Right ventricle myocardium superior (tissue), 1 donor: ENCODE measurements at regions not wholly inside any gene's neighbourhood (a gene's known extent, or its start where the extent isn't known, plus 50 kb on each side); places are given as distances from the start of the nearest gene placed in this dataset.

Experiments
- ATAC-seq: fragments of 200-7000 bp; cut with Tn5 transposase; one replicate; pipeline ENCODE4 v1.9.1; 2020; ENCODE audit warnings: mild to moderate bottlenecking; ENCODE audit not compliant: poor library complexity
- DNase-seq: peaks from one replicate; pipeline ENCODE4 v3.0.0-alpha.2; 2020
- intact Hi-C: fragments of 100-400 bp; cut with DNase I; formaldehyde crosslinking; loops from one replicate; pipeline ENCODE4 v1.11.2; 2022
- donor health status: DM: no; HTN: yes; CAD: no; lungs with severe emphysema.

DNA sequence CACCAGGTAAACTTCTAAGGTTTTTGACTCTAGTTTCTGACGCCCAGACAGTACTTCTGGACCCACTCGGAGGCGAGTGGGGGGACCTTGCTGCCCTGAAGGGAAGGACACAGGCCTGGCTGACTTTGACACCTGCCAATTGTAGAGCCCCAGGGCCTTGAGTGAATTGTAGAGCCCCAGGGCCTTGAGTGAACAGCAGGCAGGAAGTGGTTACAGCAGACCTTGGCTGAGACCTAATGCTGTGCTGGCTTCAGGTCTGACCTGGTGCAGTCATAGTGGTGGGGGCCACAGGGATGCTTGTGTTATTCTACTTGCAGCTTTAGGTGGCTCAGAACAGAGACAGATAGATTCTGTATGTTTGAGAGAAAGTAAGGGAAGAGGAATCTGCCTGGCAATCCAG is 344.3 kb downstream of the DUSP10 start:
- ATAC-seq (no peak), DNase-seq (no peak)
- intact Hi-C loops: no loop called here

DNA sequence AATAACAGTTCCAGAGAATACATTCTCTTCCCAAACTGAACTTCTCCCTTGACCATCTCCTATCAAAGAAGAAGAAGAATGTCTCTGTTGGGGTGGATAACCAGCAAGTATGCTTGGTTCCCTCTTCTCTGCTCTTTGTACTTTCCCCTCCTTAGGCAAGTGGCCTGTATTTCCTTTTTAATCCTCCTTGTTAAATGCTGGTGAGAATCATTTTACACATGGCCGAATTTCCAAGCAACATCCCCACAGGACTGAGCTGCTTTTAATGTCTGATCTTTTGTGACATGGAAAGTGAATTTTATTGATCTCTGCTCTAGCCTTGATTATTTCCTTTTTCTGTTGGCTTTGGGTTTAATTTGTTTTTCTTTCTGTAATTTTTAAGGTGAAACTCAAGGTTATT is 336.7 kb downstream of the DUSP10 start:
- intact Hi-C loops: no loop called here
- no peak for DNase-seq
- ATAC-seq: no peak

DNA sequence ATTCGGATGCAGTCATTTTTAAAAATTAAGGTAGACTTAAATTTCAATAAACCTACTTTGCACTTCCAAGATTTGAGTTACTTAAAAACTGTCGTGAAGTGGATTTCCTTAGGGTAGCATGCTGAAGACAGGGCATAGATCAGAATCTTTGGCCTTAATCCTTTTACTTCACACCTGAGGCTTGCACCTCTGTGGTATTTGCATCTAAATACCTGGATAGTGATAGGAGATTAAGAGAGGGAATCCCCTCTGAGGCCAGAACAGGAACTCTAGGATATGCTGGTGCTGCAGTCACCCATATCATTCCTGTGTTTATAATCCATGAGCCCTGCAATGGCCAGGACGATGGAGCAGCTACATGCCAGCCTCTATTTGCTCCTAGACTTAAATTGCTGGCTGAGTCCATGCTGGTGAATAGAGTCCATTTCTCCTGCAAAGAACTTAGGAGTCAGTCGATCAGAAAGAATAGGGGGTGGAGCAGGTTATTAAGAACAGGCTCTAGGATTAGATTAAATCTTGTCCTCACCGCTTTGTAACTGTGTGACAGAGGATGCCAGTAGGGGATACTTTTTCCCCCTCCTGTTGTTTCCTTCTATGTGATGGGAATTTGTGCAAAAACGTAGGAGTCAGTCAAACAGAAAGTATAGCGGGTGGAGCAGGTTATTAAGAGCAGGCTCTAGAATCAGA is 333.6 kb downstream of the DUSP10 start:
- no peak for ATAC-seq
- intact Hi-C loops: no loop called here

DNA sequence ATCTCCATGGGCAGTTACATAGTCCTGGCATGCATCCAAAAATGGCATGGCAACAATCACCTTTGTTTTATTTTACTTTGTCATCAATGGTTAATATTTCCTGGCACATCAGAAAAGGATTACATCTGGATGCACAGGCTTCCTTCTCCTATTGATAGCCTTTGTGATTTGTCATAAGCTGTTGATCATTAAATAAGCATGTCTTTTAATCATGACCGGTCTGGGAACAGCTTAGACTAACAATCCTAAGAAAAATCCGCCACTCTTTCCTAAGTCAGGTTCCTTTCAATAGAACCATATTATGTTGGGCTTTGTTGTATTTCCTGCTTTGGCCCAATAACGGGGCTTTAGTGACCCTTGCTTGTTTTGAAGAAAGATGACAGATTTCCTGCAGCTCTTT is 330.6 kb downstream of the DUSP10 start:
- no peak for DNase-seq
- ATAC-seq: no peak
- intact Hi-C loops: no loop called here

More for the DNA sequence above, 333.6 kb downstream of the DUSP10 start:
- no peak for DNase-seq

DNA sequence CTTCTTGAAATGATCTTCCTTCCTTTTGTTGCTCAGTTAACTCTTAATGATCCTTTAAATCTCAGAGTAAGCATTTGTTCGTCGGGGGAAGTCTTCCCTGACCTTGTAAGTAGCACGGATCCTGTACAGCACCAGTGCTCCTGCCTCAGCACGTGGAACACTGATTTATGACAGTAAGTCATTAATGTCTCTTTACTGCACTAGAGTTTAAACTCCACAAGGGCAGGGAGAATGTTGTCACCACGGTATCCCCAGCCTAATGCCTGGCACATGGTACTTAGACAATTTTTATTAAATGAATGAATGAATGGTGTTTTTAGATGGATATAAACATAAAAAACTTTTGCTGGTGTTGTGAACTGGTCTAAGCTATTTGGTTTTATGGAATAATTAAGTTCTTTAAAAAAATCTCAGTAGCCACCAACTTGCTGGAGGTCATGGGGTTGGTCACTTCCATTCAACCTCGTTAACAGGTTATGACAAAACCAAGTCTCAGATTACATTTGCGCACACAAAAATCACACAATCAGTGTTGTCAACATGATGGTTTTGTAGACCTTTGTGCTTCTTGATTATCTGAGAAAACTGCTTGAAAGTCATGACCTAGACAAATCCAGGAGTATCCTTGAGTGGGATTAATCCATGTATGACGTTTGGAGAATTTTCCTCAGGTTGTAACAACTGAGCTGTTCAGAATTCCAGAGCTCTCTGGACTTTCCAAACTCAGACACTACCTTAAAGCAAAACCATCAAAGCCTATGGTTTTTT is 326.9 kb downstream of the DUSP10 start:
- DNase-seq (no peak), ATAC-seq (no peak)
- intact Hi-C loops: no loop called here

DNA sequence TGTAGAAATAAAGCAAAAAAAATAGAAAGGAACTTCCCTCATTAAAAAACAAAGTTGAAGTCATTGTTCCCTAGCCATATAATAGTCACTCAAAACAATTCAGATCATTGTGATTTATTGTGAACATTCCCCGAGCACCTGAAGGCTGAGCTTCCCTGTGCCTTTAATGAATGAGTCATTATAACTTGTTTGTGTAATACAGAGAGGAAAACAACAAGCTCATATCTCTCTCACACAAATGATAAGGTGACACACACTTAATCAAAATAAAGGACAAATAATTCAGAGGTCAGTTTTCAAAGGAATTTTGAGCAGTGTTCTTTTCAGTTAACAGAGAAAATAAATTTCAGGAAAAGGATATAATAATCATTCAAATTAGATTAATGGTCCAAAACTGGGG is 326.2 kb downstream of the DUSP10 start:
- DNase-seq: no peak
- no peak for ATAC-seq

DNA sequence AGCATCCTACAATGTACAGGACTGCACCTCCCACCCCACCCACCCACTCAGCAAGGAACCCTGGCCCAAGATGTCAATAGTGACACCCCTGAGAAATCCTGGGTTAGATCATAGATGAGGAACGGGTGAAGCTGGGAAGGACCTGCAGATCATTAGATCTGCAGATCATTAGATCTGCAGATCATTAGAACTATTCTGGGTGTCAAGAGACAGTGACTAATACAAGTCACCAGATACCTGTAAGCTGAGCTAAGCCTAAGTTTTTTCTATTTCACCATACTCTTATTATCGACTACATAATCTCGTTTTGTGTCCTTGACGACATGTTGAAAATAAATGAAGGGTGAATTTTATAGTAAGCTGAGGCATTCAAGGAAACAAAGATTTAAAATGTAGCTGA is 325.7 kb downstream of the DUSP10 start:
- DNase-seq: no peak
- intact Hi-C loops: no loop called here

More for the DNA sequence above, 326.2 kb downstream of the DUSP10 start:
- intact Hi-C loops: no loop called here

DNA sequence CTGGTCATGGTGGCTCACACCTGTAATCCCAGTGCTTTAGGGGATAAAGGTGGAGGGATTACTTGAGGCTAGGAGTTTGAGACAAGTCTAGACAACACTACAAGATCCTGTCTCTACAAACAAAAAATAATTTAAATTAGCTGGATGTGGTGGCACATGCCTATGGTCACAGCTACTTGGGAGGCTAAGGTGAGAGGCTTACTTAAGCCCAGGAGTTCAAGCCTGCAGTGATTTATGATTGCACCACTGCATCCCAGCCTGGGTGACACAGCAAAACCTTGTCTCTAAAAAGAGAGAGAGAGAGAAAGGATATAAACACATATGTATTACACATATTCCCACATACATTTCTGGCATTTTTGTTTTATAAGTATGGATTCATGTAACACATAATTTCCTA is 325.2 kb downstream of the DUSP10 start:
- no peak for DNase-seq
- intact Hi-C loops: no loop called here
- no peak for ATAC-seq

More for the DNA sequence above, 325.7 kb downstream of the DUSP10 start:
- ATAC-seq: no peak

DNA sequence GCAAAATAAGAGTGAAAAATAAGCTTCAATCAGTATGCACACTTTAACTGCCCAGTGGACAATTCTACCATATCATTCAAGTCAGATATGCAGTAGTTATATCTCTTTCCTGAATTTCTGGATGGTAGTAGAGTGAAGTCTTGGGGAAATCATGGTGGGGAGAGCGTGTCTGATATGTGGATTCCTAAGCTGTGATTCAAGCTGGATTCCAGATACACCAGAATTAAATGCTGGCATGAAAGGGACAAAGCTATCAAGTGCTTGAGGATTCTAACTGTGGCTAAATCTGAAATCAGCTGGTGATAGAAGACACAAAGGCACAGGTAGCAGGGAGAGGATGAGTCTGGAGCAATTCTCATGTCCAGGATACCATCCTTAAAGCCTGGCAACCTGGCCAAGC is 323.5 kb downstream of the DUSP10 start:
- ATAC-seq (no peak), DNase-seq (no peak)
- intact Hi-C loops: no loop called here

DNA sequence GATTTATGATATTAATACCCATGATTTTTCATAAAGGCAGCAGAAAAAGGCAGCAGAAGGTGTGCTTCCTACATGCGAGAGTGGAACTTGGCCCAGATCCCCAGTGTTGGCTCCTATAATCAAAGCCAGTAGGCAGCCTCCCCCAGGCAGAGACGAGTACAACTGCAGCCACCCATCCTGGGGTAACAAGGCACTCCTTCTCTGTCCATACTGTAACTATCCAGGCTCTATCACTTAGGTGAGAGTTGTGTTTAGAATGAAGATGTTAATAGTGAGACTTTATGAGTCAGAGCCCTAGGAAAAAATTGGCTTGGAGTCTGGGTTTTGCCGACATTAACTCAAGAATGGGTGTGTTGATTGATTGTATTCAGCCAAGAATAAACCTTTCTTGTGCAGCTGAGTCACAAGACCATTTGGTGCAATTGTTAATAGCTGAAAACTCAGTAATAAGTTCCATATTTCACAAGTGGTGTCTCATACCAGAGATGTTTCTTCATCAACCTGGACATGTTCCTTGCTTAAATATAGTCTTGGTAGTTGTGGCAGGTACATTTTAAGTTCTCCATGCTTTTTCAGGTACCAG is 322.3 kb downstream of the DUSP10 start:
- no peak for ATAC-seq

DNA sequence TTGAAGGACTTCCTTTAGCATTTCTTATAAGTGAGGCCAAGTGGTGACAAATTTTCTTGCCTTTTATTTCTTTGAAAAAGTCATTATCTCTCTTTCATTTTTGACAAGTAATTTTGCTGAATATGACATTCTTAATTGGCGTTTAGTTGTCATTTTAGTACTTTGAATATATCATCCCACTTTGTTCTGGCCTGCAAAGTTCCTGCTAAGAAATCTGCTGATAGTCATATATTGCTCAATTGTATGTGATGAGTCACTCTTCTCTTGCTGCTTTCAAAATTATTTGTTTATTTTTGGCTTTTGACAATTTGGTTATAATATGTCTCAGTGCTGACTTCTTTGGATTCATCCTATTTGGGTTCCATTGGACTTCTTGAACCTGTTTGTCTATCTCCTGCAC is 312.6 kb downstream of the DUSP10 start:
- ATAC-seq (no peak), DNase-seq (no peak)
- intact Hi-C loops: no loop called here

More for the DNA sequence above, 322.3 kb downstream of the DUSP10 start:
- no peak for DNase-seq
- intact Hi-C loops: no loop called here

DNA sequence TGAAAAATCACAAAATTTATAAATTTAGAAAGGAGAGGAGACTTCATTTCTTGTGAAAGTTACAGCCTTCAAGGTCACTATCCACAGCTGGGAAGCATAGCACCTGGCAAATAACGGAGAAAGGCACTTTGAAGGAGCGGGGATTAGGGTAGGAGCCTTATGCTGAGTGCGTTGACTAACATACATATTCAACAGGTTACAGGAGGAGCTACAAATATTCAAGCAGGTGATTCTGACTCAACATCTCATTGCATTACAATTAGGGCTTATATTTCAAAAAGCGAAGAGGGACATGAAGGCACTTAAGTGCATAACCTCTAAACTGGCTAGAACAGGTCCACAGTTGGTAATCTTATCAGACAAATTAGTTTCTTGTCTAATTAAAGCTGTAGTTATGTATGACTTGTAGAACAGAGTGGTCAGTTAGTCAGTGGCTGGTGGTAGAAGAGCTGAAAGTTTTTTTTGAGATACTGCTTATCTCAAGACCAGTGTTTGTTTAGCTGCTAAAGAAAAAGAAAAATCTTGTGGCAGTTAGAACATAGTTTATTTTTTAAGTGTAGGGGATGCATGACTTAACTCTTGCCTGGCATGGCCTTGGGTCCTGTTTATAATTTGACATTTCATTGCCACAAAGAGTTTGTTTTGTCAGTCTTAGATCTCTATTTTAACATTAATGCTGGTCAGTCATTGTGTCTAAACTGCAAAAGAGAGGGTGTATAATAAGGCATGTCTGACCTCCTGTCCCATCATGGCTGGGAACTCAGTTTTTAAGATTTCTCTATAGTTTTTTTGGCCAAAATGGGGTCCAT is 311.5 kb downstream of the DUSP10 start:
- ATAC-seq (no peak), DNase-seq (no peak)
- intact Hi-C loops: loop anchor here (10.0 kb wide), 2 partner anchors 166 to 526 kb away; no protein-coding TSS in a partner anchor

DNA sequence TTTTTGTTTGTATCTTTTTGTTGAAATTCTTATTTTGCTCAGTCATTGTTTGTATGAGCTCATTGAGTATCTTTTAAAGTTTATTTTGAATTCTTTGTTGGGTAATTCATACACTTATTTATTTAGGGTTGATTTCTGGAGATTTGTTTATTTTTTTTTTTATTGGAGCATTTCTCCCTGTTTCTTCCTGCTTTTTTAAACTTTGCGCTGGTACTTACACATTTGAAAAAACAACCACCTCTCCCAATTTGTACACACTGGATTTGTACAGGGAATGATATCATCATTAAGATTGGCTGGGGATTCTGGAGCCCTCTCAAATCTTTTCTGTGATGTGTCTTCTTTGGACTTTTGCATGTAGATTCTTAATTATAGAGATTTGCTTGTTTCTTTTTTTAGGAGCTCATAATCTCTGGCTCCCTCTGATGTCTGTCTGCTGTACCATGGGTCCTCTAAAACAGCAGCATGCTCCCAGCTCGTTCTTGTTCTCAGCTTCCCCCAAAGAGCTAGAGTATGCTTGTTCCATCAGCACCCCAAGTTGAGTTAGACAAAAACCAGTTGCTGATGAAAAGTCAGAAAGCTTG is 310.7 kb downstream of the DUSP10 start:
- DNase-seq (no peak), ATAC-seq (peak; percentile 43)
- intact Hi-C loops: loop anchor here (10.0 kb wide), 2 partner anchors 166 to 526 kb away; no protein-coding TSS in a partner anchor

DNA sequence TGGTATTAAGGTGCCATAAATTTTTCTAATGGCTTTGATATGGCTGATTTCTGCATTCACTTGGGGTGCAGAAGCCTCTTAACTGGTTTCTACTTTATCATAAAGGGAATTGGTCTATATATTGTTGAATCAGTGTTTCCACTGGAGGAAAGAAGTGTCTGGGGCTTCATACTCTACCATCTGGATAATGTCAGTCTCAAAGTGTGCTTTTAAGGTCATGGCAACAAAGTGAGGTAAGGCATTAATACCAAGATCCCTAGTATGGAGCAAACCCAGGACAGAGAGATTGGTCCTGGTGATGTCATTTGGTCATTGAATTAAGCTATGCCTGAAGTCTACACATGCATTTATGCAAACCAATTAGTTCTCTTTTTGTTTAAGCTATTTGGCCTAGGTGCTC is 309.9 kb downstream of the DUSP10 start:
- ATAC-seq: no peak
- no peak for DNase-seq
- intact Hi-C loops: loop anchor here (10.0 kb wide), 2 partner anchors 167 to 527 kb away; no protein-coding TSS in a partner anchor

DNA sequence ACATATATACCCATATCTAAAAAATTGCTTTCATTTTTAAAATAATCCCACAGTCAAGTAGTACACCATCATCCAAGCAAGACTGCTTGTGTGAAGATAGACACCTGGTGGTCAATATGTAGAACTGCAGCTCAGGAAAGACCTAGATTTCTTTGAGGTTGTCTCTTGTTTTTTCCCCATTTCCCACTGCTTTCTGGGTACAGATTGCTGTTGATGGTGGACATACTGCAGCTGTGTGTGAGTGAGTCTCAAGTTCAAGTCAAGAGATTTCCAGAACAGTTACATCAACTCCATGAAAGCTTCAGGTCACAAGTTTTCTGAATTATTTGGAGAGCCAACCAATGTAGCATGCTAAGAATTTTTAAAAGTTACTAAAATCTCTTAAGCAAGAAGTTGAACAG is 306.4 kb downstream of the DUSP10 start:
- ATAC-seq: peak; percentile 76
- intact Hi-C loops: loop anchor here (5.0 to 10.0 kb wide), 3 partner anchors 171 to 563 kb away; no protein-coding TSS in a partner anchor

DNA sequence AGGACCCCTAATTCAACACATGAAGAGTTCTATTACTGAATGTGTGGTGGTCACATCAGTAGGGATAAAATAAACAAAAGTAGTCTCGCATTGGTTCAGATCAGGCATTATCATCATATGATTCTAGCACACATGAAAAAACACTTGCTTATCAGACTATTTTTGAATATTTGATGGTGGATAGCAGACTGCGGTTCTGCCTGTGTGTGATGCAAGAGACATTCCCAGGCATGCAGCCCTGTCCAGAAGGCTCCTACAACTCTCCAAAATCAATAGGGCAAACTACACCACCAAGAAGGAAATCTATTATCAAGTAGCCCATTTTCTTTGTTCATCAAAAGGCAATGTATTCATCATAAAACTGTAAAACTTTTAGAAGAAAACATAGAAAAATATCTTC is 304.7 kb downstream of the DUSP10 start:
- DNase-seq (no peak), ATAC-seq (no peak)
- intact Hi-C loops: loop anchor here (5.0 to 10.0 kb wide), 3 partner anchors 172 to 565 kb away; no protein-coding TSS in a partner anchor

More for the DNA sequence above, 306.4 kb downstream of the DUSP10 start:
- DNase-seq: no peak

DNA sequence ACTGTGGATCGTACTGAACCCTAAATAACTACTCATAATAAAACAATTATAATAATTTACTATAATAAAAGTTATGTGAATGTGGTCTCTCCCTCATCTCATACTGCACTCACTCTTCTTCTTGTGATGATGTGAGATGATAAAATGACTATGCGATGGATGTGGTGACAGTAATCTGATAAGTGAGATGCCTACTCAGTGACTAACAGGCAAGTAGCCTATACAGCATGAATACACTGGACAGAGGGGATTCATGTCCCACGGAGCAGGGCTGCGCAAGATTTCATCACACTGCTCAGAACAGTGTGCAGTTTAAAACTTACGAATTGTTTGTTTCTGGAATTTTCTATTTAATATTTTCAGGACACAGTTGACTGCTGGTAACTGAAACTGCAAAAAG is 304.0 kb downstream of the DUSP10 start:
- DNase-seq: no peak
- no peak for ATAC-seq
- intact Hi-C loops: loop anchor here (5.0 to 10.0 kb wide), 3 partner anchors 173 to 566 kb away; no protein-coding TSS in a partner anchor

DNA sequence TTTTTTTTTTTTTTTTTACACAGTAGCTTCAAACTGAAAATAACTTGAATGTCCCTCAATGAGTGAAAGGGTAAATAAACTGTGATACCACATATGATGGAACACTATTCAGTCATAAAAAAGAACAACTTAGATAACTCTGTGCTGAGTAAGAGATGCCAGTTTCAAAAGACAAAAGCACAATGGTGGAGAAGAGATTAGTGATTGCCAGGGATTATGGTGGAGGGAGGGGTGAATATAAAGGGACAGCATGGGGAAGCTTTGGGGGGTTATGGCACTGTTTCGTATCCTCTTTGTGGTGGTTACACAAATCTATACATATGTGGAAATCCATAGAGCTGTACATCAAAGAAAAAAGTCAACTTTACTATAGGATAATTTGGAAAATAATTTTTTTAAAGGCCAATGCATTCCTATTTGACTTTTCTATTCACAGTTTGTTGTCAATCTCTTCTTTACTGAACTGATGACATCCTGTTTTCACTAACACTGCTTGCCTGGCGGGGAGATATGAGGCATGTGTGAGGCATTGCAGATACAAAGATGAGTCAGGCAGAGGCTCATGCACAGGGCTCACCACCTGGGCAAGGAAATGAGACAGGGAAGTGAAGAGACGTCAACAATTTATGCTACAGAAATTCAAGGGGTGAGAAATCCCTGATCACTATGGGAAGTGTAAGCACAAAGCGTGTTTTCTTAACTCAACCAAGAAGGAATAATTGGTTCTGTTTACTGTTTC is 302.7 kb downstream of the DUSP10 start:
- intact Hi-C loops: loop anchor here (5.0 to 10.0 kb wide), 3 partner anchors 174 to 567 kb away; no protein-coding TSS in a partner anchor
- no peak for DNase-seq
- no peak for ATAC-seq
